ENCODE measurements at regions not wholly inside any gene's neighbourhood (a gene's known extent, or its start where the extent isn't known, plus 50 kb on each side); places are given as distances from the start of the nearest gene placed in this dataset.

GRCh38 chr3:193874512-193874911 lies 261.4 kb upstream of the HES1 start:
- H3K14ac ChIP-seq (ENCODE audit: insufficient read length): no peak overlapping the region
- H3K9ac ChIP-seq (replicated peaks in 1 of 4; ENCODE audit: extremely low read depth in 1 of 4, low read depth in 3 of 4, low read length in 3 of 4): no peak overlapping the region
- no peak overlapping the region for H3K4ac ChIP-seq (replicated peaks; ENCODE audit: insufficient read length, low read depth, low read length)
- H2BK15ac ChIP-seq (ENCODE audit: low read length): peak overlapping the region; percentile 90; the same call in 1 of the 2 replicates
- no peak overlapping the region for H4K5ac ChIP-seq (ENCODE audit: insufficient read length, low read depth, low read length)
- H3K79me1 ChIP-seq (ENCODE audit: low read depth, low read length): no peaks in the 10 kb centered on the region
- H3K4me2 ChIP-seq (ENCODE audit: insufficient read depth in 1 of 2, low read depth in 2 of 2, low read length in 2 of 2): no peak overlapping the region
- no peaks in the 10 kb centered on the region for H3K23me2 ChIP-seq (ENCODE audit: low read depth, low read length)
- H2BK120ac ChIP-seq (replicated peaks; ENCODE audit: low read depth, low read length): no peak overlapping the region
- H3K9me3 ChIP-seq (ENCODE audit: insufficient read depth in 2 of 2, low read depth in 1 of 2, low read length in 1 of 2): no peaks in the 10 kb centered on the region
- no peak overlapping the region for H3K4me3 ChIP-seq (ENCODE audit: extremely low read depth in 1 of 4, insufficient read depth in 2 of 4, low read depth in 3 of 4, low read length in 4 of 4)
- no peak overlapping the region for H3K27ac ChIP-seq (ENCODE audit: low read depth, low read length)
- peak overlapping the region; percentile 51; the same call in 1 of the 2 replicates for H3K18ac ChIP-seq (ENCODE audit: extremely low read depth, low read length)
- ChIA-PET POLR2A (ENCODE audit: partially characterized antibody) (no interaction called here), CTCF (ENCODE audit: partially characterized antibody) (interaction anchor here (1.4 kb wide), 1 partner anchor 94 kb away, joined by 4 read pairs; no protein-coding TSS in a partner anchor)
- 67% methylated on average over 7 of the region's 7 CpGs; no CpG with 5 or more reads in 1 of the 2 experiments for WGBS, 2 experiments (ENCODE audit: extremely low coverage in 1 of 2, insufficient coverage in 1 of 2, insufficient read length in 1 of 2, insufficient replicate concordance in 2 of 2, low coverage in 1 of 2, low lambda C conversion rate in 2 of 2, missing lambda C conversion rate in 1 of 2)
- no peak overlapping the region; the same call in 1 of the 2 replicates for H2BK12ac ChIP-seq (ENCODE audit: low read depth, low read length)
- H2BK5ac ChIP-seq (ENCODE audit: low read depth, low read length): peak overlapping the region; percentile 5; the same call in 1 of the 2 replicates
- H3K56ac ChIP-seq (replicated peaks; ENCODE audit: insufficient read length, low read depth, low read length): no peak overlapping the region
- no peak overlapping the region for H3K23ac ChIP-seq (ENCODE audit: insufficient read length)
- no peak for DNase-seq (ENCODE audit: low read depth in 1 of 2, low spot score in 2 of 2)
- no peak for FAIRE-seq
- peaks cover 0 to 17% (median 9%) of the 10 kb centered on the region in 4 experiments; a peak in 6 of 7 replicates for H3K27me3 ChIP-seq (replicated peaks in 1 of 4; ENCODE audit: control insufficient read depth in 3 of 4, extremely low read depth in 1 of 4, insufficient read depth in 3 of 4, low read length in 3 of 4)
- H3K79me2 ChIP-seq (ENCODE audit: control insufficient read depth in 1 of 2, insufficient read depth in 2 of 2, low read length in 2 of 2): no peaks in the 10 kb centered on the region
- H2AK5ac ChIP-seq (ENCODE audit: low read depth, low read length): 0 out of 2 replicates have a peak overlapping the region, but pooled peaks have one; percentile 70
- H3K36me3 ChIP-seq (ENCODE audit: control insufficient read depth in 2 of 4, insufficient read depth in 4 of 4, low read length in 3 of 4): no peaks in the 10 kb centered on the region
- no peaks in the 10 kb centered on the region for H4K20me1 ChIP-seq (replicated peaks in 1 of 2; ENCODE audit: control insufficient read depth in 1 of 2, insufficient read depth in 2 of 2, low read length in 2 of 2)
- peaks cover 3 to 19% (median 6%) of the 10 kb centered on the region in 4 experiments; a peak in 6 of 7 replicates for H3K4me1 ChIP-seq (replicated peaks in 1 of 4; ENCODE audit: control insufficient read depth in 3 of 4, insufficient read depth in 4 of 4, low read length in 3 of 4)
- H2BK20ac ChIP-seq (ENCODE audit: low read length): peak overlapping the region; percentile 43; the same call in 1 of the 2 replicates
- H2AFZ ChIP-seq (ENCODE audit: low read length): no peak overlapping the region
- H4K91ac ChIP-seq (replicated peaks; ENCODE audit: insufficient read length, low read length): peak overlapping the region; percentile 0
- no peak overlapping the region for H4K8ac ChIP-seq (ENCODE audit: extremely low read depth, insufficient read depth, low read length)
- no peak for TF ChIP-seq RXRA (IDR thresholded peaks at IDR 0.05; ENCODE audit: insufficient read depth, low read depth, low read length)
- TF ChIP-seq POU5F1 (IDR thresholded peaks at IDR 0.05; ENCODE audit: low read depth, low read length): no peak
- no peak for TF ChIP-seq RFX5 (IDR thresholded peaks at IDR 0.05; ENCODE audit: borderline replicate concordance, low read depth, low read length)
- no peak for TF ChIP-seq POLR2A (IDR thresholded peaks at IDR 0.05; ENCODE audit: control extremely low read depth in 1 of 2, low read depth in 2 of 2, low read length in 2 of 2)
- TF ChIP-seq NRF1 (IDR thresholded peaks at IDR 0.05; ENCODE audit: low read depth, low read length): no peak
- TF ChIP-seq SP2 (IDR thresholded peaks at IDR 0.05; ENCODE audit: low read length): no peak
- no peak for TF ChIP-seq MAFK (IDR thresholded peaks at IDR 0.05; ENCODE audit: low read depth, low read length)
- TF ChIP-seq CEBPB (IDR thresholded peaks at IDR 0.05; ENCODE audit: low read depth, low read length): no peak
- no peak for TF ChIP-seq SIX5 (IDR thresholded peaks at IDR 0.05; ENCODE audit: low read depth, low read length)
- TF ChIP-seq EZH2 (IDR thresholded peaks at IDR 0.05; ENCODE audit: low read depth, low read length, severe bottlenecking): no peak
- TF ChIP-seq ZNF274 (IDR thresholded peaks at IDR 0.05; ENCODE audit: borderline replicate concordance, extremely low read depth, low read length): no peak
- no peak for TF ChIP-seq SAP30 (IDR thresholded peaks at IDR 0.05; ENCODE audit: insufficient read depth, insufficient replicate concordance, low read length)

Measured in H1 (cell line).